ENCODE measurements at regions not wholly inside any gene's neighbourhood (a gene's known extent, or its start where the extent isn't known, plus 50 kb on each side); places are given as distances from the start of the nearest gene placed in this dataset.
A peak's percentile ranks its signal among the peaks of the same experiment; 100 is the strongest.

DNA sequence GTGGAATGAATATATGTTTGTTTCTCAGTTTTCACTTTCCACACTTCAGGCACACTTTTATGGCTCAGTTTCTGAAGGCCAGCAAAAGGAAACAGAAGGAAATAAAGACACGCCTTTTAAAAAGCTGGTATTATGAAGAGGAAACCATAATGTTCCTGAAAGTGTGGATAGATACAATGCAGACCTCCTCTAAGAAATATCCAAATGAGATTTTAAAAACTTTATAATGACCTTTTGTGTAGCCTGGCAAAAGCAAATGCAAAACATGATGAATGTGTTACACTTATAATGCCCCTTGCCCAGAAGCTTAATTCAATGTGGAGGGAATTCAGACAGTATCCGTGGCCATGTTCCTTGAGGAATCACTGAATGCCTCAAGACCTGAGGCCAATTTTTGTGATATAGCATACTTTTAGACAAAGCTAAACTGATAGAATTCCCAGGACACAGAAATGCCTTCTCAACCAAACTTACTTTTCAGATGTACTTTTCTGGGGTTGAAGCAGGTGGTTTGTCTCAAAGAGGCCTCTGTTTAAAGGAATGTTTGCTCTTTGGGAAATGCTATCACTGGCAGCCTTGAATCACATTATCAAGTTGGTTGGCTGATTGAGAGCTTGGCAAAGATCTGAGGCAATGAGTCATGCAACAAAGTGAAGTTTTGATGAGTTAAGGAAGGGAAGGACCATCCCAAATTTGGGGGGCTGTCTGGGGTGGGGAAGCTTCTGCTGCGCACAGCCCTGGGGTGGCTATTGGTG is 77.1 kb upstream of the CACNA2D3 start:
- peak; percentile 1 for DNase-seq (ENCODE audit: low read depth)
- TF ChIP-seq, protein P1, sequence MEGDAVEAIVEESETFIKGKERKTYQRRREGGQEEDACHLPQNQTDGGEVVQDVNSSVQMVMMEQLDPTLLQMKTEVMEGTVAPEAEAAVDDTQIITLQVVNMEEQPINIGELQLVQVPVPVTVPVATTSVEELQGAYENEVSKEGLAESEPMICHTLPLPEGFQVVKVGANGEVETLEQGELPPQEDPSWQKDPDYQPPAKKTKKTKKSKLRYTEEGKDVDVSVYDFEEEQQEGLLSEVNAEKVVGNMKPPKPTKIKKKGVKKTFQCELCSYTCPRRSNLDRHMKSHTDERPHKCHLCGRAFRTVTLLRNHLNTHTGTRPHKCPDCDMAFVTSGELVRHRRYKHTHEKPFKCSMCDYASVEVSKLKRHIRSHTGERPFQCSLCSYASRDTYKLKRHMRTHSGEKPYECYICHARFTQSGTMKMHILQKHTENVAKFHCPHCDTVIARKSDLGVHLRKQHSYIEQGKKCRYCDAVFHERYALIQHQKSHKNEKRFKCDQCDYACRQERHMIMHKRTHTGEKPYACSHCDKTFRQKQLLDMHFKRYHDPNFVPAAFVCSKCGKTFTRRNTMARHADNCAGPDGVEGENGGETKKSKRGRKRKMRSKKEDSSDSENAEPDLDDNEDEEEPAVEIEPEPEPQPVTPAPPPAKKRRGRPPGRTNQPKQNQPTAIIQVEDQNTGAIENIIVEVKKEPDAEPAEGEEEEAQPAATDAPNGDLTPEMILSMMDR (IDR thresholded peaks at IDR 0.05; ENCODE audit: insufficient read depth, low read length) = no peak
- H3K4me3 ChIP-seq (ENCODE audit: low read depth, low read length) = no peak overlapping the region

DNA sequence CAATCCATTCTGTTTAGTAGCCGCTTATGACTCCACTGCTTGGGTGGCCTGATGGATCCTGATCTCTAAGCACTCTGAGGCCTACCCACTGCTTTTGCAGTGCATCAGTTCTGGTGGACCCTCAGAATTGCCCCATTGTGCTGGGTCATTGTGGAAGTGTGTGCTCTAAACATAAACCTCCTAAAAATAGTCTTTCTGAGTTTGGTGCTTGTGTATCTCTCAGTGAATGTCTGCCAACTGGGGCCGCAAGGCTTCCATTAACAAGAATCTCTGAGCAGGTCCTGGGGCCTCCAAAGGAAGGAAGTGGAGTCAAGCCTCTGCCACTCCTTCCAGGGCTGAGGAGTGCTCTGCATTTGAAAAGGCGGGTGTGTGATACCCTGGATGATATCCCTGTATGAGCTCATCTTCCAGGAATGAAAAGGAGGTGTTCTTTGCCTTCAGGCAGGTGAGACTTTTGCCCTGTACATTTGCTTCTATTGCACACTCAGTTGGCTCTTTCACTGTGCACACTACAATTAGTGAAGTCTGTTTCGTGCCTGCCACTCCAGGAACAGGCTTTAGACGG is 80.0 kb upstream of the CACNA2D3 start:
- TF ChIP-seq, protein P1 (IDR thresholded peaks at IDR 0.05; ENCODE audit: insufficient read depth, low read length) = no peak
- no peak for DNase-seq (ENCODE audit: low read depth)
- no peak overlapping the region for H3K4me3 ChIP-seq (ENCODE audit: low read depth, low read length)

DNA sequence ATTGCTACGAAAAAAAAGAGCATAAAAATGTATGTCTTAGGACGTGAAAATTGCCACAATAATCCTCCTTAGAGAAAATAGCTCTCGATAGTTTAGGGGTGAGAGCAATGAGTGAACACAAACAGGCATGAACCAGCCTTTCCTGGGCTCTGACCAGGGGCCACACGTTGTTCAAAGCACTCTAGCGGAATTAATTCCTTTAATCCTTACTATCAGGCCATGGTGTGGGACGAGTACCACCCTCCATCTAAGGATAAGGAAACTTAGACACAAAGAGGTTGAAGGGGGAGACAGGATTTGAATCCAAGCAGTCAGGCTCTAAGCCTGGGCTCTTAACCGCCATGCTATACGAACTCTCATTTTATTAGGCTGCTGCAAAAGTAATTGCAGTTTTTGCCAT is 81.9 kb upstream of the CACNA2D3 start:
- TF ChIP-seq, protein P1 (IDR thresholded peaks at IDR 0.05; ENCODE audit: insufficient read depth, low read length) = no peak
- no peak overlapping the region for H3K4me3 ChIP-seq (ENCODE audit: low read depth, low read length)
- no peak for DNase-seq (ENCODE audit: low read depth)

- no peak for DNase-seq (ENCODE audit: low read depth)
- no peak overlapping the region for H3K4me3 ChIP-seq (ENCODE audit: low read depth, low read length)
- TF ChIP-seq, protein P1 (IDR thresholded peaks at IDR 0.05; ENCODE audit: insufficient read depth, low read length) = no peak
Observed at GRCh38 chr3:54038391-54038790, 84.0 kb upstream of the CACNA2D3 start.

GRCh38 chr3:54036543-54036942 is 85.8 kb upstream of the CACNA2D3 start:
- TF ChIP-seq, protein P1 (IDR thresholded peaks at IDR 0.05; ENCODE audit: insufficient read depth, low read length) = no peak
- no peak for DNase-seq (ENCODE audit: low read depth)
- H3K4me3 ChIP-seq (ENCODE audit: low read depth, low read length) = no peak overlapping the region

- no peak overlapping the region for H3K4me3 ChIP-seq (ENCODE audit: low read depth, low read length)
- TF ChIP-seq, protein P1 (IDR thresholded peaks at IDR 0.05; ENCODE audit: insufficient read depth, low read length) = no peak
- DNase-seq (ENCODE audit: low read depth) = no peak
Observed at GRCh38 chr3:54034971-54035370, 87.4 kb upstream of the CACNA2D3 start.

Measured in fibroblast of the aortic adventitia (primary cell).